Prostate gland (tissue), 2 donors: ENCODE measurements at regions not wholly inside any gene's neighbourhood (a gene's known extent, or its start where the extent isn't known, plus 50 kb on each side); places are given as distances from the start of the nearest gene placed in this dataset.

ENCODE experiments used
- DNase-seq: peaks from one replicate; pipeline ENCODE4 v3.0.0-alpha.2; 2019; ENCODE audit warnings: low spot score
- H3K27ac ChIP-seq, 2 donors: fragments of 200-600 bp; sonication (generic); 2 replicates each; pipeline ENCODE4 v1.5.1; 2017 to 2019
- H3K27me3 ChIP-seq: fragments of 200-600 bp; sonication (generic); replicated peaks from 2 replicates; pipeline ENCODE4 v1.5.1; 2019; ENCODE audit not compliant: insufficient read depth
- H3K36me3 ChIP-seq, 2 donors: fragments of 200-600 bp; sonication (generic); 1 replicate in 1 of 2; 2 replicates in 1 of 2; pipeline versions ENCODE4 v1.5.1 to v1.8.1; 2017 to 2019
- H3K4me1 ChIP-seq: fragments of 200-600 bp; sonication (generic); replicated peaks from 2 replicates; pipeline ENCODE4 v1.5.1; 2019
- H3K4me3 ChIP-seq, 2 donors: fragments of 200-600 bp; sonication (generic); 2 replicates each; pipeline ENCODE4 v1.5.1; 2017 to 2019
- H3K9me3 ChIP-seq: fragments of 200-600 bp; sonication (generic); 2 replicates; pipeline ENCODE4 v1.5.1; 2017
- CTCF ChIP-seq, 4 experiments: fragments of 200-600 bp in 2 of 4; fragments of 450-650 bp in 2 of 4; sonication (generic) in 2 of 4; IDR thresholded peaks; 1 replicate in 3 of 4; 2 replicates in 1 of 4; pipeline ENCODE4 v1.5.1; 2016 to 2019; ENCODE audit warnings: antibody characterized with exemption in 4 of 4, mild to moderate bottlenecking in 2 of 4, moderate library complexity in 2 of 4
- POLR2A ChIP-seq: fragments of 450-650 bp; IDR thresholded peaks from one replicate; pipeline ENCODE4 v1.6.1; 2016; ENCODE audit warnings: antibody characterized with exemption, mild to moderate bottlenecking
- POLR2AphosphoS5 ChIP-seq: sonication (generic); formaldehyde crosslinking; IDR thresholded peaks from one replicate; pipeline ENCODE4 v1.6.1; 2017; ENCODE audit warnings: antibody characterized with exemption
- WGBS: methylation state at CpG from one replicate; pipeline ENCODE4 v1.1.5; 2018; 5-methylcytosine and 5-hydroxymethylcytosine counted together
- intact Hi-C: fragments of 100-400 bp; cut with DNase I; formaldehyde crosslinking; loops from one replicate; pipeline ENCODE4 v1.14.2; 2022

- Histone ChIP-seq H3K27me3 (no peaks in the 10 kb centered on the region), H3K27ac (no peak overlapping the region), H3K4me3 (no peak overlapping the region), H3K4me1 (no peaks in the 10 kb centered on the region), H3K9me3 (no peaks in the 10 kb centered on the region), H3K36me3 (no peaks in the 10 kb centered on the region)
- intact Hi-C loops: no loop called here
- no peak for DNase-seq
- 17% methylated on average over 8 of the region's 8 CpGs for WGBS
- TF ChIP-seq CTCF (IDR thresholded peaks at IDR 0.05): no peak
- no peak for TF ChIP-seq POLR2AphosphoS5
- no peak for TF ChIP-seq POLR2A
Observed at GRCh38 chr1:14486401-14487201, 111.9 kb upstream of the KAZN start.

- H3K27ac ChIP-seq: no peak overlapping the region
- H3K4me1 ChIP-seq: no peaks in the 10 kb centered on the region
- WGBS: 70% methylated on average over 3 of the region's 3 CpGs
- intact Hi-C loops: no loop called here
- DNase-seq: no peak
- H3K9me3 ChIP-seq: no peaks in the 10 kb centered on the region
- H3K27me3 ChIP-seq: no peaks in the 10 kb centered on the region
- no peaks in the 10 kb centered on the region for H3K36me3 ChIP-seq
- TF ChIP-seq POLR2AphosphoS5 (no peak), CTCF (IDR thresholded peaks at IDR 0.05) (no peak), POLR2A (no peak)
- H3K4me3 ChIP-seq: no peak overlapping the region
Observed at GRCh38 chr1:14487671-14488070, 110.8 kb upstream of the KAZN start.

- TF ChIP-seq POLR2AphosphoS5: no peak
- TF ChIP-seq POLR2A: no peak
- TF ChIP-seq CTCF (IDR thresholded peaks at IDR 0.05): no peak
- Histone ChIP-seq H3K4me1 (peaks cover 13% of the 10 kb centered on the region), H3K4me3 (no peak overlapping the region), H3K27me3 (peaks cover 2% of the 10 kb centered on the region), H3K27ac (no peak overlapping the region), H3K9me3 (no peaks in the 10 kb centered on the region), H3K36me3 (no peaks in the 10 kb centered on the region)
- 68% methylated on average over 1 of the region's 1 CpG for WGBS
- DNase-seq: no peak
- intact Hi-C loops: no loop called here
Observed at GRCh38 chr1:14494911-14495310, 103.6 kb upstream of the KAZN start.

GRCh38 chr1:14495381-14495780, 103.1 kb upstream of the KAZN start:
- 89% methylated on average over 1 of the region's 1 CpG for WGBS
- Histone ChIP-seq H3K27me3 (peaks cover 2% of the 10 kb centered on the region), H3K9me3 (no peaks in the 10 kb centered on the region), H3K4me1 (peaks cover 13% of the 10 kb centered on the region), H3K4me3 (no peak overlapping the region), H3K27ac (no peak overlapping the region), H3K36me3 (no peaks in the 10 kb centered on the region)
- intact Hi-C loops: no loop called here
- DNase-seq: no peak
- TF ChIP-seq POLR2A: no peak
- TF ChIP-seq CTCF (IDR thresholded peaks at IDR 0.05): no peak
- TF ChIP-seq POLR2AphosphoS5: no peak

GRCh38 chr1:14495996-14496395, 102.5 kb upstream of the KAZN start:
- H3K4me1 ChIP-seq: peaks cover 13% of the 10 kb centered on the region
- no peak for TF ChIP-seq CTCF (IDR thresholded peaks at IDR 0.05)
- TF ChIP-seq POLR2A: no peak
- TF ChIP-seq POLR2AphosphoS5: no peak
- intact Hi-C loops: no loop called here
- no peak overlapping the region for H3K4me3 ChIP-seq
- no peak for DNase-seq
- no peak overlapping the region for H3K27ac ChIP-seq
- peaks cover 2% of the 10 kb centered on the region for H3K27me3 ChIP-seq
- WGBS: 76% methylated on average over 3 of the region's 3 CpGs
- H3K9me3 ChIP-seq: no peaks in the 10 kb centered on the region
- H3K36me3 ChIP-seq: no peaks in the 10 kb centered on the region
